Uterus (tissue), 2 donors: ENCODE measurements at regions not wholly inside any gene's neighbourhood (a gene's known extent, or its start where the extent isn't known, plus 50 kb on each side); places are given as distances from the start of the nearest gene placed in this dataset.

Experiments used
- CTCF ChIP-seq, 4 experiments: fragments of 200-600 bp in 2 of 4; fragments of 450-650 bp in 2 of 4; sonication (generic) in 2 of 4; IDR thresholded peaks; one replicate each; pipeline ENCODE4 v1.5.1; 2016 to 2019; ENCODE audit warnings: antibody characterized with exemption in 4 of 4, mild to moderate bottlenecking in 2 of 4, moderate library complexity in 1 of 4
- POLR2A ChIP-seq, 2 donors: fragments of 450-650 bp; IDR thresholded peaks; one replicate each; pipeline ENCODE4 v1.6.1; 2016; ENCODE audit warnings: antibody characterized with exemption in 2 of 2, mild to moderate bottlenecking in 1 of 2, moderate library complexity in 1 of 2

DNA sequence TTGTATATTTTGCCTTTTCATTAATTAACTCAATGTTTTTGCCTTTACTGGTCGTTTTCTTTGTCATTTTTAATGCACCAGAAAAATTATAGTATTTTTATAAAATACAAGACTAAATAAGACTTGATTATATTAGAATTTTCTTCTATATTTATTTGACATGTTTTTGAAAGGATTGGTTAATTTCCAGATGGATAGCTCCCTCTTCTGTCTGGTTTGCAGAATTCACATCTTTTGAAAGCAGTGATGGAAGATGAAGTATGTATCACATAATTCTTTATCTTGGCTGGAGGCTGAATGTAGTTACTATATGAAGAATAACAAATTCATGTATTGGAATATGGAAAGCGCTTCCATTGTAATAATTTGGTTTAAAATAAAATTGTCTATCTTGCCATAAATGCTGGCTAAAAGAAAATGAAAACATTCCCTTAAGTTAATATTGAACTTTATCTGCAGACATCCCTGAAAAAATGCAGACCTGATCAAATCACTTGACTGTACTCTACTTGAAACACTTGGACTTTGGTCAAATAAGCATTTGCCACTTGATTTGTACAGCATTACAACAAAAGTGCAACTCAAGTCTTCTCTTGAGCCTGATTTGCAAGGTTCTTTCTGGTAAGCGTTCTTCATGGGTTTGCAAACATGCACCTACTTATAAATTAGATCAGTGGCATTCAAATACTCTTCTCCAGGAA, 86.3 kb upstream of the EFEMP1 start:
- TF ChIP-seq POLR2A (IDR thresholded peaks at IDR 0.05) (no peak), CTCF (IDR thresholded peaks at IDR 0.05) (peak; percentile 46 to 69 (median 59))
